ENCODE measurements at regions not wholly inside any gene's neighbourhood (a gene's known extent, or its start where the extent isn't known, plus 50 kb on each side); places are given as distances from the start of the nearest gene placed in this dataset.

GRCh38 chr21:28781602-28782276 is 210.9 kb downstream of the LTN1 start:
- in situ Hi-C loops (cut with MboI), result no loop called here
- no peaks in the 10 kb centered on the region for H3K9me3 ChIP-seq (replicated peaks; ENCODE audit: control insufficient read depth, insufficient read depth, low read depth, low read length)
- ATAC-seq, result peak; percentile 92
- no peak overlapping the region for H2AFZ ChIP-seq (ENCODE audit: low read depth, low read length)
- intact Hi-C loops (cut with micrococcal nuclease), result no loop called here
- H3K27me3 ChIP-seq (ENCODE audit: control insufficient read depth in 2 of 2, insufficient read depth in 2 of 2, low read length in 2 of 2), result no peaks in the 10 kb centered on the region
- ChIA-PET POLR2A (no interaction called here), CTCF (ENCODE audit: low intra/inter-chr PET ratio) (interaction anchor here (0.8 kb wide), 1 partner anchor 36 kb away, joined by 3 read pairs; no protein-coding TSS in a partner anchor)
- no peak for TF ChIP-seq NR1H2 (CRISPR knock-in tag; IDR thresholded peaks at IDR 0.05)
- no peak for TF ChIP-seq RB1 (IDR thresholded peaks at IDR 0.05; ENCODE audit: low read depth)
- TF ChIP-seq ZNF316 (IDR thresholded peaks at IDR 0.05), result peak; percentile 77
- 0 out of 2 replicates have a peak, but pooled peaks have one; percentile 29 for TF ChIP-seq SMC3 (conservative IDR thresholded peaks at IDR 0.05; ENCODE audit: insufficient read depth, low read depth, low read length)
- TF ChIP-seq CTCF (IDR thresholded peaks at IDR 0.05 in 2 of 3, conservative IDR thresholded peaks at IDR 0.05 in 1 of 3; ENCODE audit: insufficient read depth in 2 of 3, low read depth in 1 of 3, low read length in 3 of 3), result peak; percentile 32 to 61 (median 54); a peak in 5 of 6 replicates
- peak; percentile 17; the same call in 1 of the 2 replicates for TF ChIP-seq MAFF (IDR thresholded peaks at IDR 0.05; ENCODE audit: low read length)
- 0 out of 2 replicates have a peak, but pooled peaks have one; percentile 39 for TF ChIP-seq MAFG (tag; conservative IDR thresholded peaks at IDR 0.05)
- TF ChIP-seq C11orf30 (IDR thresholded peaks at IDR 0.05; ENCODE audit: low read depth), result peak; percentile 69
- peak in 1 of 2 experiments; percentile 48; a peak in 2 of 4 replicates for TF ChIP-seq RAD21 (CRISPR knock-in tag; conservative IDR thresholded peaks at IDR 0.05 in 1 of 2, IDR thresholded peaks at IDR 0.05 in 1 of 2)
- peak; percentile 11; the same call in 1 of the 2 replicates for TF ChIP-seq MAFK (IDR thresholded peaks at IDR 0.05; ENCODE audit: low read length)
- no peak overlapping the region for H3K9ac ChIP-seq (ENCODE audit: insufficient read depth in 1 of 2, low read depth in 2 of 2, low read length in 2 of 2)
- H4K20me1 ChIP-seq (replicated peaks; ENCODE audit: control insufficient read depth, insufficient read depth, low read length), result no peaks in the 10 kb centered on the region
- no peaks in the 10 kb centered on the region for H3K9me1 ChIP-seq (ENCODE audit: control insufficient read depth, insufficient read depth, low read length)
- H3K79me2 ChIP-seq (ENCODE audit: control insufficient read depth, insufficient read depth, low read length), result no peaks in the 10 kb centered on the region
- DNase-seq (ENCODE audit: extremely low read depth in 1 of 4, low spot score in 3 of 4), result peak; percentile 21 to 30 (median 25)
- H3K36me3 ChIP-seq (ENCODE audit: control insufficient read depth, insufficient read depth, low read length), result no peaks in the 10 kb centered on the region
- H3K4me2 ChIP-seq (ENCODE audit: insufficient read depth, low read length), result no peak overlapping the region
- no peaks in the 10 kb centered on the region for H3K4me1 ChIP-seq (replicated peaks in 1 of 2; ENCODE audit: control insufficient read depth in 2 of 2, insufficient read depth in 2 of 2, low read length in 2 of 2)
- FAIRE-seq, result no peak
- no peak overlapping the region for H3K4me3 ChIP-seq
- H3K27ac ChIP-seq (ENCODE audit: extremely low read depth, low read depth, low read length), result no peak overlapping the region
- no TSS peak for BruUV-seq (replicated peaks)
